ENCODE measurements at regions not wholly inside any gene's neighbourhood (a gene's known extent, or its start where the extent isn't known, plus 50 kb on each side); places are given as distances from the start of the nearest gene placed in this dataset.

DNA sequence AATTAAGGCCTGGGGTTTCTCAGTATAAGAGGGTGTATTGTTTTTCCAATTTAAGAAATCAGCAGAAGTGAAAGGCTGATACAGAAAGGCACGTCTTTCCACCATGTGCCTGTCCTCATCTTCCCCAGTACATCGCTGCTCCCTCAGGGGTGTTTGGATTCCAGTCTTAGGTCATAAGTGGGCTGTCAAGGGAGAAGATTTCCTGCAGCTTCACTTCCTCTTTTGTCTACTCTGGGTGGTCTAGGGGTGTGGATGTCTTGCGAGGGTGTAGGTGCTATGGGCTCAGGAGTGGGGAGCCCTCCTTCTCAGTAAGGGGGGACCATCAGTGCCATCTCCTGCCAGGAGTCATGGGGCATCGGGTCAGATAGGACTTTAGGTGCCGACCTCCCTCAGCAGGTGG, 999.8 kb upstream of the NCAM2 start:
- H3K36me3 Mint-ChIP-seq (ENCODE audit: insufficient read depth in 2 of 2): no peaks in the 10 kb centered on the region
- DNase-seq (no peak), ATAC-seq (replicated peaks in 1 of 2) (no peak)
- no peak overlapping the region for H3K27ac Mint-ChIP-seq
- no peak overlapping the region for H3K4me3 Mint-ChIP-seq
- H3K9me3 Mint-ChIP-seq: peaks cover 1 to 4% of the 10 kb centered on the region in 2 donors
- no peaks in the 10 kb centered on the region for H3K27me3 Mint-ChIP-seq (ENCODE audit: low read depth)
- H3K4me1 Mint-ChIP-seq (ENCODE audit: low read depth): no peaks in the 10 kb centered on the region

DNA sequence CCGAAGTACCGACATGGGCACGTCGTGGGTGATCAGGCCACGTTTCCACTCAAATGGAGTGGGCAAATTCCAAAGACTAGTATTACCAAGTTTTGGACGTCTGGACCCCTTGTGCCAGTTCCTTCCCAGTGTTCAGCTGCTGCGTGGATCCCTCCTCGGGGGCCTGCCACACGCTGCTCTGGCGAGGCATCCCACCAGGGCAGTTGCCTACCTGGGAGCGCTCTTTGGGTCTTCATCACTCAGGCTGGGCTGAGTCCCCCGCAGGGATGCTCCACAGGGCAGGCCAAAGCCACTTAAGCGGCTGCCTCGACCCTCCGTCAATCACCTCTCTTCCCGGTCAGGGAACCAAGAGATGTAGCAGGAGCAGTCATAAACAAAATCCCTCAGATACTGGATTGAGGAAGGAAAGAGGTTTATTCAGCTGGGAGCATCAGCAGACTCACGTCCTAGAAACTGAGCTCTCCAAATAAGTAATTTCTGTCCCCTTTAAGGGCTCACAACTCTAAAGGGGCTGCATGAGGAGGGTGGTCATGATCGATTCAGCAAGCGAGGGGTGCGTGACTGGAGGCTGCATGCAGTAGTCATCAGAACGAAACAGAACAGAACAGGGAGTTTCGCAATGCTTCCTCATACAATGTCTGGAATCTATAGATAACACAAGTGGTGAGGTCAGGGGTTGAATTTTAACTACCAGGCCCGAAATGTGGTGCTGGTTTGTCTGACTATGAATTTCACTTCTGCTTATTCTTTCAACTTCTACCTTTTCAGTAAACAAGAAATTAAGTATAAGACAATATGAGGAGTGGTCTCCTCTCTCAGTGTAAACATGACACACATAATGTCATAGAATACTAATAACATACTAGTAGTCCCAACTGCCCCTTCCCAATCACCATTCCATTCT, 998.6 kb upstream of the NCAM2 start:
- peaks cover 1 to 4% of the 10 kb centered on the region in 2 donors for H3K9me3 Mint-ChIP-seq
- ATAC-seq (replicated peaks in 1 of 2) (no peak), DNase-seq (no peak)
- H3K4me3 Mint-ChIP-seq: no peak overlapping the region
- H3K36me3 Mint-ChIP-seq (ENCODE audit: insufficient read depth in 2 of 2): no peaks in the 10 kb centered on the region
- no peaks in the 10 kb centered on the region for H3K27me3 Mint-ChIP-seq (ENCODE audit: low read depth)
- no peaks in the 10 kb centered on the region for H3K4me1 Mint-ChIP-seq (ENCODE audit: low read depth)
- H3K27ac Mint-ChIP-seq: no peak overlapping the region

DNA sequence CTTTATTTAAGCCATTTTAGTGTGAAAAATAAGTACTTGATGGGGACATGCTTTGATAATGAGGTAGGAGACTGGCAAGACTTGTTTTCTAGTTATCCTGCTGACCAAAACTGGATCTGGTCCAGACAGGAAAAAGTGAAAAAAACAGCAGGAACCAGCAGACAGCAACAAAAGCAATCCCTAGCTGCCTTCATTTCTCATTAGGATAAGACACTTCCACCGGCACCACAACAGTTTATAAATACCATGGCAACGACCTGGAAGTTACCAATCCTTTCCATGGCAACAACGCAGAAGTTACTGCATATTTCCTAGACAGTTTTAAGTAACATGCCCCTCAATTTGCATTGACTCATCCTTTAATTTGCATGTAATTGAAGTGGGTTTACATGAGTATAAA, 993.8 kb upstream of the NCAM2 start:
- Mint-ChIP-seq H3K4me3 (no peak overlapping the region), H3K36me3 (ENCODE audit: insufficient read depth in 2 of 2) (no peaks in the 10 kb centered on the region), H3K27me3 (ENCODE audit: low read depth) (no peaks in the 10 kb centered on the region), H3K27ac (no peak overlapping the region), H3K4me1 (ENCODE audit: low read depth) (no peaks in the 10 kb centered on the region), H3K9me3 (peaks cover 4 to 5% of the 10 kb centered on the region in 2 donors)
- ATAC-seq (replicated peaks in 1 of 2): no peak
- DNase-seq: no peak

DNA sequence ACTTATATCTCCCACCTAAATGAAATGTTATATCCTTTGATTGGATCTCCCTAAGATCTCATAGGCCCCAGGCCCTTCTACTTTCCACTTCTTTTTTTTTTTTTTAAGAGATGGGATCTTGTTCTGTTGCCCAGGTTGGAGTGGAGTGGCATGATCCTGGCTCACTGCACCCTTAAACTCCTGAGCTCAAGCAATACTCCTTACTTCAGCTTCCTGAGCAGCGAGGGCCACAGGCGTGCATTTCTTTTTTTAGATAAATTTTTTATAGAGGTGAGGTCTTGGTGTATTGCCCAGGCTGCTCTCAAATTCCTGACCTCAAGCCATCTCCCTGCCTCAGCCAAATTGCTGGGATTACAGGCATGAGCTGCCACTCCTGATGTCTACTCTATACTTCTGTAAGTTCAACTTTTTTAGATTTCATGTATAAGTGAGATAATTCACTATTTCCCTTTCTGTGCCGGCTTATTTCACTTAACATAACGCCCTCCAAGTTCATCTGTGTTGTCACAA, 987.5 kb upstream of the NCAM2 start:
- Mint-ChIP-seq H3K36me3 (ENCODE audit: insufficient read depth in 2 of 2) (no peaks in the 10 kb centered on the region), H3K4me3 (no peak overlapping the region), H3K27me3 (ENCODE audit: low read depth) (no peaks in the 10 kb centered on the region), H3K27ac (no peak overlapping the region), H3K4me1 (ENCODE audit: low read depth) (no peaks in the 10 kb centered on the region), H3K9me3 (peaks cover 7 to 9% of the 10 kb centered on the region in 2 donors)
- ATAC-seq (replicated peaks in 1 of 2): no peak
- DNase-seq: no peak

DNA sequence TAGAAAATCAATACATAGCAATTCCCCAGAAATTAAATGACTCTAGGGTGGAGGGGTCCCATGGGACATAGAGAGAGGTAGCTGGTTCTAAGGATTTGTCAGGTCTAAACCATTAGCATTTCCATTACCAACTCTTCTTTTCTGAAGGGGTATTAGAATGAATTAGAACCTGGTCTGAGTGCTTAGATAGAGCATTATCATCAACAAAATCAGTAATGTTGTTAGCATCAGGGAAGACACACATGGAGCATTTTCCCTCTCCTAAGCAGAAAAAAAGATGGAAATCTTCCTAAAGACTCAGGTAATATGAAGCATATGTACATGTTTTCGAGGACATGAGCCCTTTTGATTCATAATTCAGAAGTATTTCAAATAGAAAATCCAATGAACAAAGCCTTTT, 984.4 kb upstream of the NCAM2 start:
- ATAC-seq (replicated peaks in 1 of 2) (no peak), DNase-seq (no peak)
- Mint-ChIP-seq H3K9me3 (peaks cover 6 to 7% of the 10 kb centered on the region in 2 donors), H3K27ac (no peak overlapping the region), H3K4me1 (ENCODE audit: low read depth) (no peaks in the 10 kb centered on the region), H3K4me3 (no peak overlapping the region), H3K36me3 (ENCODE audit: insufficient read depth in 2 of 2) (no peaks in the 10 kb centered on the region), H3K27me3 (ENCODE audit: low read depth) (no peaks in the 10 kb centered on the region)

DNA sequence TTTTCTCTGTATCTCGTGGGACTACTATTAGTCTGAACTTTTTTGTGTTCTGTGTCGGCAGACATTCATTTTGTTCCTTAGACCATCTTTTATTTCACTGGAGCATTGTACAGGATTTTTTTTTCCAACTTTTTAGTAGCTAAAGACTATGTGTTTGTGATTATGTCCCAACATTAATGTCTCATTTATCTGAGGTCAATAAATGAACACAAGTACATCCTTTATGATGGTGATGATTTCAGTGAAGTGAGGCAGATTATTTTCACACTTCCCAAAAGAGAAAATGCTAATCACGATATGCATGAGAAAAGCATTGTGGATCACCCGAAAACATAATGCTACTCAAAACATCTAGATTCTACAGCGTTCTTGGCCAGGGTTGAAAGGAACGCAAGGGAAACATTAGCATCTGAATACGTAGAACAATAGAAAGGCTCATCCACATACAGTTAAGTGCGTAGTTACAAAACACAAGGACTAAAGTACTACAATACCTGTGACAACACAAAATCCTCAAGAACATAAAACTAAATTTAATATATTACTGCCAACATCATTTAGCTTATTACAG, 981.7 kb upstream of the NCAM2 start:
- Mint-ChIP-seq H3K4me1 (ENCODE audit: low read depth) (no peaks in the 10 kb centered on the region), H3K27me3 (ENCODE audit: low read depth) (no peaks in the 10 kb centered on the region), H3K36me3 (ENCODE audit: insufficient read depth in 2 of 2) (no peaks in the 10 kb centered on the region), H3K27ac (no peak overlapping the region), H3K9me3 (peaks cover 6 to 10% of the 10 kb centered on the region in 2 donors), H3K4me3 (no peak overlapping the region)
- no peak for ATAC-seq (replicated peaks in 1 of 2)
- DNase-seq: no peak

DNA sequence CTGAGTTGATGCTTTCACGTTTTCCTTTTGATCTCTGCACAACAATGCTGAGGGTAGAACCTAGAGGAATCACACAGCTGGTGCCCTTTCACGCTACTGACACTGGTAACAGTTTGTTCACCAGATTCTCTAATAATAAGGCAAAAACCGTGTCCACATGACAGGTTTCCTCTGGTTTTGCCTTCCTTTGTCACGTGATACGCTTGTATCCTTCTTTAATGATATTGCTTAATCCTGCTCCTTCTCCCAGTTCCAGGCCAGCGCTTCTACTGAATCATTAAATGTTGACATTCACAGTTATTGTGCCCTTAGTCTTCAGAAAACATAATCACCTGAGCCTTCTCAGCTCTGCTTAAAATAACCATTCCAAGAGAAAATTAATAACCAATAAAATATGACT, 978.2 kb upstream of the NCAM2 start:
- Mint-ChIP-seq H3K9me3 (peaks cover 5 to 9% of the 10 kb centered on the region in 2 donors), H3K27ac (no peak overlapping the region), H3K4me3 (no peak overlapping the region), H3K36me3 (ENCODE audit: insufficient read depth in 2 of 2) (no peaks in the 10 kb centered on the region), H3K4me1 (ENCODE audit: low read depth) (no peaks in the 10 kb centered on the region), H3K27me3 (ENCODE audit: low read depth) (no peaks in the 10 kb centered on the region)
- DNase-seq (no peak), ATAC-seq (replicated peaks in 1 of 2) (no peak)

DNA sequence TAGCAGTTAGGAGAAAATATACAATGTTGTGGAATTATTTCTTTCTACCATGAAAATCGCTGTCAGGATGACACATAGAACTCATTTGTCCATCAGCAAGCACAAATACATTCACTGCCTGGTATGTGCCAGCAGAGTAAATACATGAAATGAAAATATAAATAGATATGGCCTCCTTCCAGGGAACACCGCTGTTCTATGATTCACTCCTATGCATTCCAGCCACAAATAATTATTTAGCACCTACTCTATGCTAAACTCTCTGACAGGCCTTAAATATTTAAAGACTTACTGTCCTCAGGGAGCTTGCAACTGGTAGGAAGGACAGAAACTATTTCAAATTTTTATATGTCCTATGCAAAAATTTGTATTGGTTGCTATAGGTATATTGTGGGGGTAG, 975.0 kb upstream of the NCAM2 start:
- peaks cover 8% of the 10 kb centered on the region in 2 donors for H3K9me3 Mint-ChIP-seq
- no peaks in the 10 kb centered on the region for H3K27me3 Mint-ChIP-seq (ENCODE audit: low read depth)
- H3K4me3 Mint-ChIP-seq: no peak overlapping the region
- DNase-seq (no peak), ATAC-seq (replicated peaks in 1 of 2) (no peak)
- no peaks in the 10 kb centered on the region for H3K36me3 Mint-ChIP-seq (ENCODE audit: insufficient read depth in 2 of 2)
- no peaks in the 10 kb centered on the region for H3K4me1 Mint-ChIP-seq (ENCODE audit: low read depth)
- no peak overlapping the region for H3K27ac Mint-ChIP-seq

DNA sequence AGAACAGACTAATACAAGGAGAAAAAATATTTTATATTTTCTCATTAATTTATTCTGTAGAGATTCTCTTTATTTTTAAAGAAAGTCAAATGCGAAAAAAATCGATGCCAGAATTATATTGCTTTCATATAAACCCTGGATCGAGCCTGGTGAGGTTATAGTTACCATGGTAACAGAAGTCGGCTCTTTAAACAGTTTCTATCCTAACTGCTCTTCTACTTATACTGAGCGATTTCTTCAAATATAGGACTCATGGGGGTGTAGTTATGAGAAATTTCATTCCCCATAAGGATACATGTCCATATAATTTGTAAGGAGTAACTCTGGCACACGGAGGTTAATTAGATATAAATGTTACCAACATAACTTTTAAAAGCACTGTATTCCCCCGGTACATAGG, 973.5 kb upstream of the NCAM2 start:
- no peak overlapping the region for H3K4me3 Mint-ChIP-seq

DNA sequence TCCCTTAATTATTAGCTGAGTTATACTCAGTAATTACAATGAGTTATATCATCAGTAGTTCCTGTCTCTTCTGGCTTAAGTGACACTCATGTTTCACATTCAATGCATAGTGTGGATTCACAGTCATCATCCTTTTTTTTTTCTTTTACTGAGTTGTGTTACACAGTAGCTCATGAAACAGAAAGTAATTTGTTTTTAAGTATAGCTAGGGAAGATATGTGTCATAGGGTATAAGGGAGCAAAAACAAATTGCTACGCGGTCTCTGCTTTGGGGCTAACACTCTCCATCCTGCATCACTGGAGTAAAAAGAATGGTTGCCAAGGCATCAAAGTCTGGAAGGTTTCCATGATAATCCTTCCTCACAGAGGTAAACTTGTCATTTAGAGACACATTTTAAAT, 971.7 kb upstream of the NCAM2 start:
- no peak for ATAC-seq (replicated peaks in 1 of 2)
- no peak for DNase-seq
- H3K36me3 Mint-ChIP-seq (ENCODE audit: insufficient read depth in 2 of 2): no peaks in the 10 kb centered on the region
- peaks cover 2 to 3% of the 10 kb centered on the region in 2 donors for H3K9me3 Mint-ChIP-seq
- no peaks in the 10 kb centered on the region for H3K27me3 Mint-ChIP-seq (ENCODE audit: low read depth)
- no peaks in the 10 kb centered on the region for H3K4me1 Mint-ChIP-seq (ENCODE audit: low read depth)
- no peak overlapping the region for H3K4me3 Mint-ChIP-seq
- no peak overlapping the region for H3K27ac Mint-ChIP-seq

More for the DNA sequence above, 973.5 kb upstream of the NCAM2 start:
- Mint-ChIP-seq H3K9me3 (peaks cover 6 to 7% of the 10 kb centered on the region in 2 donors), H3K27ac (no peak overlapping the region), H3K27me3 (ENCODE audit: low read depth) (no peaks in the 10 kb centered on the region), H3K4me1 (ENCODE audit: low read depth) (no peaks in the 10 kb centered on the region), H3K36me3 (ENCODE audit: insufficient read depth in 2 of 2) (no peaks in the 10 kb centered on the region)
- ATAC-seq (replicated peaks in 1 of 2) (no peak), DNase-seq (no peak)

DNA sequence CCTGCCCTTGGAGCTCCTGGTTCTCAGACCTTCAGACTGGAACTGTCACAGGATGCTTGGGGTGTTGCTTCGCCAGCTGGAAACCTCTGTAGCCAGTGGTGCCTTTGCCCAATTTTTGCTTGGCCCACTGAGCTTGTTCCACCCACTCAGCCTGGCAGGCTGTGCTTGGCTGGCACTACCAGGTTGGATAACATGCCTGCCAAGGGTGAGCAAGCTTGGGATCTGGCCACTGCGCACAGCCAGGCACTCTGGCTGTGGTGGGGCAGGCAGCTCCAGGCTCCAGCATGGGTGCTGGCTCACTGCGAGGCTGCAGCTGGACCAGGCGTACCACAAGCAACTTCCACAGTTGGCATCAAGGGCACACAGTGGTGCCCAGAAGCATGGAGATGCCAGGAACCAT, 967.8 kb upstream of the NCAM2 start:
- H3K36me3 Mint-ChIP-seq (ENCODE audit: insufficient read depth in 2 of 2): no peaks in the 10 kb centered on the region
- no peak for DNase-seq
- H3K27ac Mint-ChIP-seq: no peak overlapping the region
- H3K4me3 Mint-ChIP-seq: no peak overlapping the region
- ATAC-seq (replicated peaks in 1 of 2): no peak
- H3K4me1 Mint-ChIP-seq (ENCODE audit: low read depth): no peaks in the 10 kb centered on the region
- H3K9me3 Mint-ChIP-seq: peaks cover 2 to 3% of the 10 kb centered on the region in 2 donors
- no peaks in the 10 kb centered on the region for H3K27me3 Mint-ChIP-seq (ENCODE audit: low read depth)

DNA sequence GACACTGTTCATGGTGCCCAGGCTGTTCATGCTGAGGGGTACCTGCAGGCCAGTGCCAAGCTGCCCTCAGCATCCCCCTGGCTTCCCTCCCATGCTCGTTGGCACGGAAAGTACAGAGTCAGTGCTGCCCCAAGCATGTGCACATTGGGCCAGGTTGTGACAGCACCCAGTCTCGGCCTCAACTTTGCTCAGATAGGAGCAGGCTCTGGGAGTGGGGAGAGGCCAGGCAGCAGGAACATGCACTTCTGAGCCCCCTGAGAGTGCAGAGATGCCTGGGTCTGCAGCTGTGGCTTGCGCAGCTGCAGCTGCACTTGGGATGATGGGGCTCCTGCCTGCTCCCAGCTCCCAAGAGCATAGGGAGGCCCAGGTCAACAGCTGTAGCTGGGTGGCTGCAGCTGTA, 966.4 kb upstream of the NCAM2 start:
- Mint-ChIP-seq H3K36me3 (ENCODE audit: insufficient read depth in 2 of 2) (no peaks in the 10 kb centered on the region), H3K9me3 (peaks cover 4% of the 10 kb centered on the region in 2 donors)

DNA sequence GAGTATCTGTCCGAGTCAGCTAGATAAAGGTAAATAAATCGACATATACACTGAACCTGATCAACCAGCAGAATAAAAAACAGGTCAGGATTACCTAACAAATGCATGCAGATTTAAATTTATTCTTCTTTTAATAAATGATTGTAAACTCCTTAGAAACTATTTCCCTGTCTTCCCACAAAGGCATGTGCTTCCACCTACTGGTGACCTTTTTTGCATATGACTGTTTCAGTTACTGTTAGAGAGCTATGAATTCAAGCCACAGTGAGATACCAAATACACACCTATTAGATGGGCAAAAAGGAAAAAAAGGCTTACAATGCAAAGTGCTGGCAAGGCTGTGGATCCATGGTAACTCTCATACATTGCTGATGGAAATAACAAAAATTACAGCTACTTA, 957.4 kb upstream of the NCAM2 start:
- H3K4me3 Mint-ChIP-seq: no peak overlapping the region
- H3K4me1 Mint-ChIP-seq (ENCODE audit: low read depth): no peaks in the 10 kb centered on the region
- ATAC-seq (replicated peaks in 1 of 2): no peak
- H3K27me3 Mint-ChIP-seq (ENCODE audit: low read depth): no peaks in the 10 kb centered on the region
- no peak for DNase-seq
- H3K9me3 Mint-ChIP-seq: peaks cover 3 to 10% of the 10 kb centered on the region in 2 donors
- no peak overlapping the region for H3K27ac Mint-ChIP-seq
- H3K36me3 Mint-ChIP-seq (ENCODE audit: insufficient read depth in 2 of 2): peaks cover 0 to 2% of the 10 kb centered on the region in 2 donors

More for the DNA sequence above, 966.4 kb upstream of the NCAM2 start:
- DNase-seq: no peak
- Mint-ChIP-seq H3K4me1 (ENCODE audit: low read depth) (no peaks in the 10 kb centered on the region), H3K4me3 (no peak overlapping the region), H3K27me3 (ENCODE audit: low read depth) (no peaks in the 10 kb centered on the region), H3K27ac (no peak overlapping the region)
- ATAC-seq (replicated peaks in 1 of 2): no peak
